GM18907 (cell line): ENCODE measurements at regions not wholly inside any gene's neighbourhood (a gene's known extent, or its start where the extent isn't known, plus 50 kb on each side); places are given as distances from the start of the nearest gene placed in this dataset.

ENCODE experiments used
- ATAC-seq: cut with Tn5 transposase; IDR thresholded peaks from one replicate; pipeline ENCODE4 v1.9.1; 2021; ENCODE audit warnings: mild to moderate bottlenecking, moderate library complexity; ENCODE audit not compliant: unreplicated experiment

DNA sequence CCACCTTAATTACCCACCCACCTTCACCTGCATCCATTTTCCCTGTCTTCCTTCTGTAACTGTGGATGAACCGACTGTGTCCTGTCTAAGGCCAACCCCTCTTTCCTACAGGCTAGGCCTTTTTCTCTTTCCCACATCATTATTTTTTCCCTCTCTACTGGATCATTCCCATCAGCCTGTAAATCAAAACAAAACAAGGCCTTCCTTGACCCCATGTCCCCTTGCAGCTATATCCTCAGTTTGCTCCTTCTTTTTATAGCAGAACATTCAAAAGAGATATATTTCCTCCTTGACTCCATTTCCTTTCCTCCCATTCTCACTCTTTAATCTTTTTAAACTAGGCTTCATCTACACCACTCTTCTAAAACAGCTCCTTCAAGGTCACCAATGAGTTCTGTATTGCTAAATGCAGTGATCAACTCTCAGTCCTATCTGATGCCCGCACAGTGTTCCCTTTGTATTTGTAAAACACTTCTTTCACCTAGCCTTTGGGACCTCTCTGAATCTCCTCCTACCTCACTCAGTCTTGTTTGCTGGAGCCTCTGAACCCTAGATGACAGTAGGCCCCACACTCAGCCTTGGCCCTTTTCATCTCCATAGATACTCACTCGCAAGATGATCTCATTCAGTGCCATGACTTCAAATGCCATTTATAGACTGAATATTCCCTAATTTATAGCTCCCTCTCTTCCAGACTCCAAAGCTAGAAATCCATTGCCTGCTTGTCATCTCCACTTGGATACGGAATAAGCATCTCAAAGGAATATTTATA lies 55.7 kb downstream of the CXCR4 start:
- ATAC-seq: no peak

GRCh38 chr2:136060416-136060815 lies 57.5 kb downstream of the CXCR4 start:
- ATAC-seq: no peak

DNA sequence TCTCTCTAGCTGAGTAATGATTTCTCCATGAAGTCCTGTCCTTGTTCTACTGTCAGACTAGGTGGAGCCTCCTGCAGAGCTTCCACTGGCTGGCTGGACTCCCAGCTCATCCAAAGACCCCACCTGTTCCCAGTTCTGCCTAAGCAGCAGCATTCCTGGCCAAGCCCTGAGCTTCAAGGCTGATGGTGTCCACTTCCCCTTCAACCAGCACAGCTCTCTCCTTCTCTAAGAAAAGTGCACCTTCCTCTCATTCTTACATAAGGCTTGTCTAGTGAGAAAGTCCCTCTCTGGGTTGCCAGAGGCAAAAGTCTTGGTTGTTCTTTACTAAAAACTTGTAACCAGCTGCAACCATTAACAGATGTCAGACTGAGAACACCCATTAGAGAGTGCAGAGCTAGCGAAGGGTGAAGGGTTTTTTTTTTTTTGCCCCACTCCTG lies 58.9 kb downstream of the CXCR4 start:
- peak; percentile 69 for ATAC-seq

DNA sequence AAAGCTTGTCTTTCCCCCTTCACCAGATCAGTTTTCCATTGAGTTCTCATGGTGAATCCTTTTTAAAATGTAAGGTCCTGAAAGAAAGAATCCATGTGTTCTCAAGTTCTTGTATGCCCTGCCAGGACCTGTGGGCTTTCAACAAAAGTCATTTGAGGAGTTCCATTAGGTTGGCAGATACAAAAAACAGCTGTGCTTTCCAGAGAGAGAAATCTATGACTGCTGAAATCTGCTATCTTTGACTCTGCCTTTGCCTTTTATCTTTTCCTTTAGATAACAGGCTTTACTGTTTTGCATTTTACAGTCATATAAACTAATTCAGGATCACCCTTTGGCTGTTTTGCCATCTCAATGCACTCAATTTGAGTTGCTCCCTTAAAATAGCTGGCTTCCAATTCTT lies 59.7 kb downstream of the CXCR4 start:
- ATAC-seq: no peak

GRCh38 chr2:136057802-136058140 lies 60.2 kb downstream of the CXCR4 start:
- no peak for ATAC-seq

DNA sequence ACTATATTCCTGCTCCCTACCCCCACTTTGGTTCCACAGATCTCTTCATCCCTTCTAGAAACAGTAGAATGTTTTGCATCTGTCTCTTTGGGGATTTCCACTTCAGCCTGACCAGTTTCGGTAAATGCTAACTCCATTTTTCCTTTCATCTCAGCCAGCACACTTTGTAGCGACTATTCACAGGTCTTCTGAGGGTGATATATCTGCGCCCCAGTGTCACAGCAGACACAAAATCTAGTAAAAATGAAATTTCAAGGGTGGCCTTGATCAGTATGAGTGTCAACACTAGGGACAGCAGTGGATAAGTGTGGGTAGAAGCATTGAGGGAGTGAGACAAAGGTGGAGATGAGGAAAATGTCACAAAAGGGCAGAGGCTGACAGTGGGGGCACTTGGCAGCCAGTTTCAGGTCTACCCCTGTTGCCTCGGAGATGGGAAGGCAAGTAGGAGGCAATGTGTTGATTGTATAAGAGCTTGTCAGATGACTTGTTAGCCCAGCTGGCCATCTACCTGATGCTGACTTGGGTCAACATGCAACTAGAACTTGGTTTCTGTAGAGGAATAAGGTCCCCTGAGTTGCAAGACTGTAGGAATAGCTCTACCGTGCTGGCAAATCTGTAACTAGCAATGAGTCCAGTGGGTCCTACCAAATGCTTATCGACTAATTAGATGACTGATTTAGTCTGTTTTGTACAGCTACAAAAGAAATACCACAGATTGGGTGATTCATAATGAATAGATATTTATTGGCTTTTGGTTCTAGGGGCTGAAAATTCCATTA lies 60.7 kb downstream of the CXCR4 start:
- ATAC-seq: peak; percentile 43

GRCh38 chr2:136055929-136056688 lies 61.8 kb downstream of the CXCR4 start:
- peak; percentile 42 for ATAC-seq

DNA sequence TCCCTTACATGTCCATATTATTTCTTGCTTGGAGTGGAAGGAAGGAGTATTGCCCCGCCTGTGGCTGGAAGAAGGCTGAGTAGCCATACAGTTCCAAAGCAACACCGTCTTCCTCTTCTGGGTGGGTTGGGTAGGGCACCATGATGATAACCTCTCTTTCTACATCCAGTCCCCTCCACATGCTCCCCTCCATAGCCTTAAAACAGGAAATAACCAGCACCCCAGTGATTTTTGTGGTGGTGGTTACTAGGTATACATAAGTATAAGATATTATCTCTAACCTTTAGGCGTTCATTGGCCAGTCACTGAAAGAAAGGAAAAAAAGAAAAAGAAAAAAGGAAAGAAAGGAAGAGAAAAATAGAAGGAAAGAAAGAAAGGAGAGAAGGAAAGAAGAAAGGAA lies 63.1 kb downstream of the CXCR4 start:
- ATAC-seq: no peak

DNA sequence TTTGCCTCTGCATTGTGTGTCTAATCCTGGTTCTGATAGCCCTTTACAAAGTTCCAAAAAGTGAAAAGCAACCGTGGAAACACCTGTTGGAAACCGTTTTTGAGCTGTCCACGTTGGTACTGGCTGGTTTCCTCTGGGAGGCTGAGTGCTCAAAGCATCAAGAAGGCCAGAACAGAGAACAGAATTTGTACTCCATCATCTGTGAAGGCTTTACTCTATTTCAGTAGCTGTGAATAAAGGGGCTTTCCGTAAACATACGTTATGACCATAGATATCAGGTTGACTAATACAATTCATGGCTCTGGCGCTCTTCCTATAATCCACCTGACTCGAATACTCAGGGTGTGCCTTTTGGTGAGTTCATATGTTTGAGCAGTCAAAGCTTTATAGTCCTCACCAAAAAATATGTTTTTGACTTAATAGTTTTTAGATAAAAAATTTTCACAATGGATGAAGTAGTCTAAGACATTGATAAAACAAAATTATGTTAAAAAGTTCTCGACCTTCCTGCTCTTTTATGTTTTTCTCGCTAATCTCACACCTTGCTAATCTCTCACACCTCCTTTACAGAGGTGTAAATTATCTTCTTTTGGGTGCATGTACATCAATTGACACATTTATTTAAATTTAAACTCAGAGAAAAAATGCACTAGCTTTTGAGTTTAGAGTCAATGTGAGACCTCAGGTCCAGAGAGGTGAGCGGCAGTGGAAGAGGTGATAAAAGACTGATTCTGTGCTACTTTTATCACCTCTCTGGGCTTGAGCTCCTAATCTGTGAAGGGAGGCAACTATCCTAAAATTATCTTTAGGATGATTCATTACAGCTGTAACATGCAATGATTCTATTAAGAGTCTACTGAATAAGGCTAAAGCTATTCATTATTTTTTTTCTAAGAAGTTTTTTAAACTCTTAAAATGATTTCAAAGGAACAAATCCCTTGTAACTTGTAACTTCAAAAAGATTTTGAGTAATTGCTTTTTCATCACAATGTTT lies 65.3 kb downstream of the CXCR4 start:
- peak; percentile 36 for ATAC-seq

GRCh38 chr2:136051725-136052048 lies 66.3 kb upstream of the DARS1 start:
- ATAC-seq: no peak

DNA sequence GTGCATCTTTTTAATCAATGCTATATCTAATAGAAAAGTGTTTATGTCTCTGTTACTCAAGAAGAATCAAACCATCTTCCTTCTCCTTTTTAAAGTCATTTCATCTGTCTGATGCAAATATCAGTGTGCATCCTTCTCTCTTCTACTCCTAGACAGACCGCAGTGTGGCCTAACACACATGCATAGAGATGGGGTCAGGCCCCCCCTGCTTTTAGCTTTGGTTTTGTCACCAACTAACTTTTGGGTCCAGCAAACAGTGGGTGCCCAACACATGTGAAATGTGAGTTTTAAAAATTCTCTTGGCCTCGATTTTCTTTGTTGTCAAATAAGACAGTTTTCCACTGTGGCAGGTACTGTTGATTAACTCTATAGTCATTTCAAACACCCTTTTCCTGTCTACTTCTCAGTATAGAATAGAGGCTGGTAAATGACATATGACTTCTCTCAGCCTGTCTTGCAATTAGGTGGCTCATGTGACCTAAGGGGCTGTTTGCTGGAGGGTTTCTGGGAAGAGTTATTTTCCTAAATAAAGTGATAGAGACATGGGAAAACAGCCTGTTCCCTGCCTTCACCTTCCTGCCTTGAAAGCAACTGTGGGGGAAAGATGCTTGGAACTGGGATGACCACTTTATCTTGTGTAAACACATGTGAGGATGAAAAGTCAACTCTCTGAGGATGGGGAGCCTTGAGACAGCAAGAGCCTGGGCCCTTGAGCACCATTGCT lies 65.7 kb upstream of the DARS1 start:
- peak; percentile 62 for ATAC-seq

- ATAC-seq: no peak
Measured at GRCh38 chr2:136049991-136050920, 64.8 kb upstream of the DARS1 start.

- ATAC-seq: no peak
Measured at GRCh38 chr2:136049011-136049742, 63.8 kb upstream of the DARS1 start.

DNA sequence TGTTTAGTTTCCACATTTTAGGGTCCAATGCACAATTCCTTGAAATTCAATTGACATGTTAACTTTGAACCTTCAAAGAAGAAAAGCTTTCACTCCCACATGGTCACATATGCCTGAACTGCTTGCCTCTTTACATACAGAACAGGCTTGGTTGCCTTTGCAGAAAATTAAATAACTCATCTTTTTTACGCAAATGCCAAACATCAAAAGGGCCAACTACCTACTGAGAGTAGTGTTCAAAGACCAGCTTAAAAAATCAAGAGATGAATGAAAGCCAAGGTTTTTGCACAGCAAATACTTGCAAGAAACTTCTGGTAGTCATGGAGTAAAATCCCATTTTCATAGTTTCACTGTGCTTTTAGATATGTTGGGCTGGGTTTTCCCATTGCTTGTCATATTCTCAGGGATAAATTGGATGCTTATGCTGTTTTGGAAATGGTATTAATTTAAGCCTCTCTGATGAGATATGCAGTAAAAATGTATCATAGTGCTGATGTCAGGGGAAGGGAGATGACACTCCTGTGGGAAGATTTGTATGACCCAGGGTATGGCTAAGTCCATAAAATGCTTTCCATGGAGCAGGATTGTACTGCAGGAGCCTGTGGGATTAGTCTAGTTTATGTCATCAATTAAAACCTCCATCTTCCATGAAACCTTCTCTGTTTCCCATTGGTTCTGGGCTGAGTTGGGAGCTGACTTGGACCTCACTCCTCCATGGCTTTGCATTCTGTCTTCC lies 60.6 kb upstream of the DARS1 start:
- ATAC-seq: no peak

GRCh38 chr2:136045344-136045743 lies 59.9 kb upstream of the DARS1 start:
- no peak for ATAC-seq
